ENCODE measurements at regions not wholly inside any gene's neighbourhood (a gene's known extent, or its start where the extent isn't known, plus 50 kb on each side); places are given as distances from the start of the nearest gene placed in this dataset.

GRCh38 chr15:69940441-69941300 is 157.0 kb downstream of the TLE3 start:
- no peaks in the 10 kb centered on the region for H3K4me1 ChIP-seq (ENCODE audit: control insufficient read depth in 2 of 2, insufficient read depth in 2 of 2, low read length in 2 of 2)
- no peaks in the 10 kb centered on the region for H3K36me3 ChIP-seq (ENCODE audit: control insufficient read depth in 2 of 2, insufficient read depth in 2 of 2, low read length in 2 of 2)
- H3K27ac ChIP-seq (ENCODE audit: low read depth in 2 of 2, low read length in 2 of 2): no peak overlapping the region
- no peaks in the 10 kb centered on the region for H3K27me3 ChIP-seq (ENCODE audit: control insufficient read depth in 2 of 2, insufficient read depth in 2 of 2, low read length in 2 of 2)
- H3K4me3 ChIP-seq (ENCODE audit: low read length in 2 of 2): no peak overlapping the region
- no peak overlapping the region for H3K9ac ChIP-seq (ENCODE audit: low read depth in 1 of 2, low read length in 2 of 2)
- no peaks in the 10 kb centered on the region for H3K9me3 ChIP-seq (ENCODE audit: control insufficient read depth in 2 of 2, low read length in 2 of 2)

DNA sequence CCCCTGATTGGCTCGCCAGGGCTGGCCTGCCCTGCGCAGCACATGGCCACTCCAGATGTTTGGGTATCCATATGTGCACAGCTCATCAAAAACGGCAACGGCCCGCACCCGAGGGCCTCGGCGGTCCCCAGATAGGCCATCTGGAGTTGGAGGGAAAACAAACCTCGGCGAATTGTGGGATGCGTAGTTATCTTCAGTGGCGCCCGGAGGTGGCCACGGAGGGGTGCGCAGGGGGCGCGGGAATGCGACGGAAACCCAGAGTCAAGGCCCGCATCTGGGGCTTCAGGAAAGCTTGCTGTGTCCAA is 156.5 kb downstream of the TLE3 start:
- Histone ChIP-seq H3K4me3 (ENCODE audit: low read length in 2 of 2) (no peak overlapping the region), H3K27ac (ENCODE audit: low read depth in 2 of 2, low read length in 2 of 2) (no peak overlapping the region), H3K9ac (ENCODE audit: low read depth in 1 of 2, low read length in 2 of 2) (no peak overlapping the region), H3K4me1 (ENCODE audit: control insufficient read depth in 2 of 2, insufficient read depth in 2 of 2, low read length in 2 of 2) (no peaks in the 10 kb centered on the region), H3K9me3 (ENCODE audit: control insufficient read depth in 2 of 2, low read length in 2 of 2) (no peaks in the 10 kb centered on the region), H3K27me3 (ENCODE audit: control insufficient read depth in 2 of 2, insufficient read depth in 2 of 2, low read length in 2 of 2) (no peaks in the 10 kb centered on the region), H3K36me3 (ENCODE audit: control insufficient read depth in 2 of 2, insufficient read depth in 2 of 2, low read length in 2 of 2) (no peaks in the 10 kb centered on the region)

DNA sequence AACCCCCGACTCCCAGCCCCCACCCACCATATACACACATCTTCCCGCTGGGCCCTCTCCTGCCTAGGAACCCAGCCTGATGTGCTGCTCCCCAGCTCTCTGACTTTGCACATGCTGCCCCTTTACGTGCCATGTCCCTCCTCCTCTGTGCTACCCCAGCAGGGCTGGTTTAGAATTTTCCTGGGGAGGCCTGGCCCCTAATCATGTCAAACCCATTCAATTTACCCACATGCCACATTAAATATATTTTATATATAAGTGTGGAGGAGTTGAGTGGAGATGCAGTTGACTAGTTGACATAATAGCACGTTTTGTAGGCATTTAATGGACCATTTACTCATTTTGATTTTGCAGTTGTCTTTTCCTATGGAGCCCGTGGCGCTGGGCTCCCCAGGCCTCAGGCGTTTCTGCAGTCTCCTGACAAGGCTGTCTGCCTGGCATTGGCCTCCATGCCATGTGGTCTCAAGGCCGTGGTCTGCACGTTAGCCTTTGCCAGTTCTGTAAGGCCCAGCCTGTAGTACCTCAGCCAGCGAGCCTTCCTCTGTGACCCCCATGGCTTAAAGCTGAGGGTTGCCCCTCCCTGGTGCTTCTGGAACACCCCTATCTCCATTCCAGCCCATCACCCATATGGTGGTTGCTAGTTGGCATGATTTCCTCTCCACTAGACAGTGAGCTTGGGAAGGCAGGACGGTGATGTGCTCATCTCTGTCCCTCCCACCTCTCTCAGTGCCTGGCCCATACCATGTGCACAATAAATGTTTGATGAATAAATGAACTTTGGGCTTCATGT is 155.8 kb downstream of the TLE3 start:
- Histone ChIP-seq H3K27me3 (ENCODE audit: control insufficient read depth in 2 of 2, insufficient read depth in 2 of 2, low read length in 2 of 2) (no peaks in the 10 kb centered on the region), H3K9ac (ENCODE audit: low read depth in 1 of 2, low read length in 2 of 2) (no peak overlapping the region), H3K9me3 (ENCODE audit: control insufficient read depth in 2 of 2, low read length in 2 of 2) (no peaks in the 10 kb centered on the region), H3K4me3 (ENCODE audit: low read length in 2 of 2) (no peak overlapping the region), H3K36me3 (ENCODE audit: control insufficient read depth in 2 of 2, insufficient read depth in 2 of 2, low read length in 2 of 2) (no peaks in the 10 kb centered on the region), H3K27ac (ENCODE audit: low read depth in 2 of 2, low read length in 2 of 2) (no peak overlapping the region), H3K4me1 (ENCODE audit: control insufficient read depth in 2 of 2, insufficient read depth in 2 of 2, low read length in 2 of 2) (no peaks in the 10 kb centered on the region)

DNA sequence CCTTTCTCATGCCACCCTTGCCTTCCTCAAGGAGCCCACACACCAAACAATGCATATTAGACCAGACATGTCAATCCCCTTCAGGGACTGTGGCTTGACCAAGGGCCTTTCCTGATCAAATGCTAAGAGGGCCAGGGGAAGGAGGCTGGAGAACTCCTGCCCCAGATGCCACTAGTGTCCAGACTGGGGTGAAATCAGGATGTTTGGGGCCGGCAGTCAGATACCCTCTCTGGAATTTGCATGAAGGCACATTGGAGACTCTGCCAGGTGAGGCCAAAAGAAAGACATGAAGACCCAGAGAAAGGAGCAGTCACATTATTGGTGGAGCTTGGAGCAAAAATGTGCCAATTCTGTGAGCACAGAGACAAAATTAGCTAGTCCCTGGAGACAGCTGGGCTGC is 154.1 kb downstream of the TLE3 start:
- Histone ChIP-seq H3K9ac (ENCODE audit: low read depth in 1 of 2, low read length in 2 of 2) (no peak overlapping the region), H3K9me3 (ENCODE audit: control insufficient read depth in 2 of 2, low read length in 2 of 2) (no peaks in the 10 kb centered on the region), H3K4me1 (ENCODE audit: control insufficient read depth in 2 of 2, insufficient read depth in 2 of 2, low read length in 2 of 2) (no peaks in the 10 kb centered on the region), H3K27me3 (ENCODE audit: control insufficient read depth in 2 of 2, insufficient read depth in 2 of 2, low read length in 2 of 2) (no peaks in the 10 kb centered on the region), H3K27ac (ENCODE audit: low read depth in 2 of 2, low read length in 2 of 2) (no peak overlapping the region), H3K4me3 (ENCODE audit: low read length in 2 of 2) (no peak overlapping the region), H3K36me3 (ENCODE audit: control insufficient read depth in 2 of 2, insufficient read depth in 2 of 2, low read length in 2 of 2) (no peaks in the 10 kb centered on the region)

- Histone ChIP-seq H3K4me1 (ENCODE audit: control insufficient read depth in 2 of 2, insufficient read depth in 2 of 2, low read length in 2 of 2) (no peaks in the 10 kb centered on the region), H3K27me3 (ENCODE audit: control insufficient read depth in 2 of 2, insufficient read depth in 2 of 2, low read length in 2 of 2) (no peaks in the 10 kb centered on the region), H3K9me3 (ENCODE audit: control insufficient read depth in 2 of 2, low read length in 2 of 2) (no peaks in the 10 kb centered on the region), H3K27ac (ENCODE audit: low read depth in 2 of 2, low read length in 2 of 2) (no peak overlapping the region), H3K9ac (ENCODE audit: low read depth in 1 of 2, low read length in 2 of 2) (no peak overlapping the region), H3K4me3 (ENCODE audit: low read length in 2 of 2) (no peak overlapping the region), H3K36me3 (ENCODE audit: control insufficient read depth in 2 of 2, insufficient read depth in 2 of 2, low read length in 2 of 2) (no peaks in the 10 kb centered on the region)
Observed at GRCh38 chr15:69945729-69946128, 152.0 kb downstream of the TLE3 start.

GRCh38 chr15:69946870-69947269 is 150.8 kb downstream of the TLE3 start:
- Histone ChIP-seq H3K9ac (ENCODE audit: low read depth in 1 of 2, low read length in 2 of 2) (no peak overlapping the region), H3K36me3 (ENCODE audit: control insufficient read depth in 2 of 2, insufficient read depth in 2 of 2, low read length in 2 of 2) (no peaks in the 10 kb centered on the region), H3K27me3 (ENCODE audit: control insufficient read depth in 2 of 2, insufficient read depth in 2 of 2, low read length in 2 of 2) (no peaks in the 10 kb centered on the region), H3K27ac (ENCODE audit: low read depth in 2 of 2, low read length in 2 of 2) (no peak overlapping the region), H3K4me3 (ENCODE audit: low read length in 2 of 2) (no peak overlapping the region), H3K9me3 (ENCODE audit: control insufficient read depth in 2 of 2, low read length in 2 of 2) (no peaks in the 10 kb centered on the region), H3K4me1 (ENCODE audit: control insufficient read depth in 2 of 2, insufficient read depth in 2 of 2, low read length in 2 of 2) (no peaks in the 10 kb centered on the region)

DNA sequence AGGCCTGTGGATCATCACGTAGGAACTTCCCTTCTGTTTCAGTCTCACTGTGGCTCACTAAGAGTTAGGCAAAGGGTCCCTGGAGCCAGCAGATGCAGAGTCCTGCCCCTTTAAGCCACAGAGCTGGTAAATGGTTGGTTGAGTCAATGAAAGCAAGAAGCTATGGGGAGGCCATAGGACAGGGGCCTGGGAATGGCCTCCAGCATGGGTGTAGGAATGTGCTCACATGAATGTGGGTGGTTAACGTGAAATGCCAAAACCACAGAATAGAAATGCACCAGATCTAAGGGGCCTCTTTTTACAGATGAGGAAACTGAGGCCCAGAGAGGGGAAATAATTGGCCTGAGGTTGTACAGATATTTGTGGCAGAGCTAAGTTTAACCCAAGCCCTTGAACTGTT is 150.3 kb downstream of the TLE3 start:
- Histone ChIP-seq H3K27ac (ENCODE audit: low read depth in 2 of 2, low read length in 2 of 2) (no peak overlapping the region), H3K36me3 (ENCODE audit: control insufficient read depth in 2 of 2, insufficient read depth in 2 of 2, low read length in 2 of 2) (no peaks in the 10 kb centered on the region), H3K9ac (ENCODE audit: low read depth in 1 of 2, low read length in 2 of 2) (no peak overlapping the region), H3K4me3 (ENCODE audit: low read length in 2 of 2) (no peak overlapping the region), H3K4me1 (ENCODE audit: control insufficient read depth in 2 of 2, insufficient read depth in 2 of 2, low read length in 2 of 2) (no peaks in the 10 kb centered on the region), H3K9me3 (ENCODE audit: control insufficient read depth in 2 of 2, low read length in 2 of 2) (no peaks in the 10 kb centered on the region), H3K27me3 (ENCODE audit: control insufficient read depth in 2 of 2, insufficient read depth in 2 of 2, low read length in 2 of 2) (no peaks in the 10 kb centered on the region)

GRCh38 chr15:69949485-69949884 is 148.2 kb downstream of the TLE3 start:
- Histone ChIP-seq H3K27ac (ENCODE audit: low read depth in 2 of 2, low read length in 2 of 2) (no peak overlapping the region), H3K9ac (ENCODE audit: low read depth in 1 of 2, low read length in 2 of 2) (no peak overlapping the region), H3K27me3 (ENCODE audit: control insufficient read depth in 2 of 2, insufficient read depth in 2 of 2, low read length in 2 of 2) (no peaks in the 10 kb centered on the region), H3K36me3 (ENCODE audit: control insufficient read depth in 2 of 2, insufficient read depth in 2 of 2, low read length in 2 of 2) (no peaks in the 10 kb centered on the region), H3K4me1 (ENCODE audit: control insufficient read depth in 2 of 2, insufficient read depth in 2 of 2, low read length in 2 of 2) (no peaks in the 10 kb centered on the region), H3K4me3 (ENCODE audit: low read length in 2 of 2) (no peak overlapping the region), H3K9me3 (ENCODE audit: control insufficient read depth in 2 of 2, low read length in 2 of 2) (no peaks in the 10 kb centered on the region)

- Histone ChIP-seq H3K9me3 (ENCODE audit: control insufficient read depth in 2 of 2, low read length in 2 of 2) (no peaks in the 10 kb centered on the region), H3K4me1 (ENCODE audit: control insufficient read depth in 2 of 2, insufficient read depth in 2 of 2, low read length in 2 of 2) (no peaks in the 10 kb centered on the region), H3K27ac (ENCODE audit: low read depth in 2 of 2, low read length in 2 of 2) (no peak overlapping the region), H3K9ac (ENCODE audit: low read depth in 1 of 2, low read length in 2 of 2) (no peak overlapping the region), H3K27me3 (ENCODE audit: control insufficient read depth in 2 of 2, insufficient read depth in 2 of 2, low read length in 2 of 2) (no peaks in the 10 kb centered on the region), H3K36me3 (ENCODE audit: control insufficient read depth in 2 of 2, insufficient read depth in 2 of 2, low read length in 2 of 2) (no peaks in the 10 kb centered on the region), H3K4me3 (ENCODE audit: low read length in 2 of 2) (no peak overlapping the region)
Observed at GRCh38 chr15:69951256-69951897, 146.3 kb downstream of the TLE3 start.

DNA sequence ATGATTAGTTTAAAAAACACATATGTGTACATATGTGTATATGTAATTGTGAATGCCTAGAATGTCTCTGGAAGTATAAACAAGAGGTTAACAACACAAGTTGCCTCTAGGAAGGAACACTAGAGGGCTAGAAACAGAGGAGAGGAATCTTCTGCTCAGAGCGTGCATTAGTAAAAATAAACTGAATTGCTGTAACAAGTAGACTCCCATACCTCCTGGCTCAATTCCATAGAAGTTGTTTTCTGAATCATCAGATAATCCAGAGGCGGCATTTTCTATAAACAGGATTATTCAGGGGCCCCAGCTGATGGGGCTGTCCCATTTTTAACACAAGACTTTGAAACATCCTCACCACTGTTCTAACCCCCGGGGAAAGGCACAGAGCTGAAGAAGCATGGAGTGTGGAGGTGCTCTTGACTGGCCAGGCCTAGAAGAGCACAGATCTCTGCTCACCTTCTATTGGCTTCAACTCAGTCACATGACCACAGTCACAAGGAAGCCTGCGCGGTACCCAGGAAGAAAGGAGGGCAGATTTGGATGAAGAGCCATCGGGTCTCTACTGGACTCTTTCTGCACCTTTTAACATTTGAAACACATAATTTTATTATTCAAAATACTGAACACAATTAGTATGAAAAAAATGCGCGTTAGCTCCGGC is 145.7 kb downstream of the TLE3 start:
- no peaks in the 10 kb centered on the region for H3K36me3 ChIP-seq (ENCODE audit: control insufficient read depth in 2 of 2, insufficient read depth in 2 of 2, low read length in 2 of 2)
- H3K4me1 ChIP-seq (ENCODE audit: control insufficient read depth in 2 of 2, insufficient read depth in 2 of 2, low read length in 2 of 2): no peaks in the 10 kb centered on the region
- H3K4me3 ChIP-seq (ENCODE audit: low read length in 2 of 2): no peak overlapping the region
- H3K9me3 ChIP-seq (ENCODE audit: control insufficient read depth in 2 of 2, low read length in 2 of 2): no peaks in the 10 kb centered on the region
- H3K27ac ChIP-seq (ENCODE audit: low read depth in 2 of 2, low read length in 2 of 2): no peak overlapping the region
- H3K27me3 ChIP-seq (ENCODE audit: control insufficient read depth in 2 of 2, insufficient read depth in 2 of 2, low read length in 2 of 2): no peaks in the 10 kb centered on the region
- no peak overlapping the region for H3K9ac ChIP-seq (ENCODE audit: low read depth in 1 of 2, low read length in 2 of 2)

All from mucosa of rectum (tissue), 2 donors.